ENCODE measurements at regions not wholly inside any gene's neighbourhood (a gene's known extent, or its start where the extent isn't known, plus 50 kb on each side); places are given as distances from the start of the nearest gene placed in this dataset.

DNA sequence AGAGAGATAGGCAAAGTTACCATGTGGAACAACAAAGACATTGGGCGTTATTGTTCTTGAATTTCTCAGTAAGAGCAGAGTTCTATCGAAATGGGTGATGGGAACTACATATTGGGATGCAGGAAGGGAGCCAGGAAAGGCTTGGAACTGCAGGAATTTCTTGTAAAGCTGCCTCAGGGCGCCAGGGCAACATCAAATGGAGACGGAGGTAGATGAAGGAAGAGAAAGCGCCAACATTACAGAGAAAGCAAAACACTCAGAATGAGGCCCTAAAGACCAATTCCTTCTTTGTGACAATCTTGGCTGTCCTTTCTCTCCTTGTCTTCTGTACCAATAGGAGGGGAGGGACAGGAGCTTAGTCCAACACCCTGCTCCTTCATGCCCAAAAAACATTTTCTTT is 148.4 kb downstream of the RPAP3 start:
- TF ChIP-seq, protein P1, sequence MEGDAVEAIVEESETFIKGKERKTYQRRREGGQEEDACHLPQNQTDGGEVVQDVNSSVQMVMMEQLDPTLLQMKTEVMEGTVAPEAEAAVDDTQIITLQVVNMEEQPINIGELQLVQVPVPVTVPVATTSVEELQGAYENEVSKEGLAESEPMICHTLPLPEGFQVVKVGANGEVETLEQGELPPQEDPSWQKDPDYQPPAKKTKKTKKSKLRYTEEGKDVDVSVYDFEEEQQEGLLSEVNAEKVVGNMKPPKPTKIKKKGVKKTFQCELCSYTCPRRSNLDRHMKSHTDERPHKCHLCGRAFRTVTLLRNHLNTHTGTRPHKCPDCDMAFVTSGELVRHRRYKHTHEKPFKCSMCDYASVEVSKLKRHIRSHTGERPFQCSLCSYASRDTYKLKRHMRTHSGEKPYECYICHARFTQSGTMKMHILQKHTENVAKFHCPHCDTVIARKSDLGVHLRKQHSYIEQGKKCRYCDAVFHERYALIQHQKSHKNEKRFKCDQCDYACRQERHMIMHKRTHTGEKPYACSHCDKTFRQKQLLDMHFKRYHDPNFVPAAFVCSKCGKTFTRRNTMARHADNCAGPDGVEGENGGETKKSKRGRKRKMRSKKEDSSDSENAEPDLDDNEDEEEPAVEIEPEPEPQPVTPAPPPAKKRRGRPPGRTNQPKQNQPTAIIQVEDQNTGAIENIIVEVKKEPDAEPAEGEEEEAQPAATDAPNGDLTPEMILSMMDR (IDR thresholded peaks at IDR 0.05), result no peak
- TF ChIP-seq POLR2A (IDR thresholded peaks at IDR 0.05), result no peak
